Aorta (tissue), 5 donors: ENCODE measurements at regions not wholly inside any gene's neighbourhood (a gene's known extent, or its start where the extent isn't known, plus 50 kb on each side); places are given as distances from the start of the nearest gene placed in this dataset.

Experiments used
- ATAC-seq: fragments of 200-7000 bp; cut with Tn5 transposase; one replicate; pipeline ENCODE4 v1.9.1; 2022; ENCODE audit warnings: moderate library complexity; ENCODE audit not compliant: low FRiP score
- DNase-seq, 2 donors: peaks; one replicate each; pipeline ENCODE4 v3.0.0-alpha.2; 2020
- H3K27ac ChIP-seq, 2 donors: one replicate each; pipeline ENCODE4 v1.5.1; 2013; ENCODE audit warnings: low read length in 2 of 2, mild to moderate bottlenecking in 2 of 2, moderate library complexity in 2 of 2, control low read depth in 1 of 2, inconsistent platforms in 1 of 2, low read depth in 1 of 2
- H3K27me3 ChIP-seq, 2 donors: one replicate each; pipeline ENCODE4 v1.6.1; 2013; ENCODE audit warnings: control low read depth in 1 of 2, low read length in 1 of 2, mild to moderate bottlenecking in 1 of 2, moderate library complexity in 1 of 2; ENCODE audit not compliant: insufficient read depth in 2 of 2, control insufficient read depth in 1 of 2
- H3K36me3 ChIP-seq, 2 donors: one replicate each; pipeline ENCODE4 v1.6.1; 2013; ENCODE audit warnings: control low read depth in 1 of 2, low read length in 1 of 2, mild to moderate bottlenecking in 1 of 2; ENCODE audit not compliant: insufficient read depth in 2 of 2, control insufficient read depth in 1 of 2
- H3K4me1 ChIP-seq, 2 donors: one replicate each; pipeline ENCODE4 v1.6.1; 2013; ENCODE audit warnings: low read length in 2 of 2, control low read depth in 1 of 2, mild to moderate bottlenecking in 1 of 2, moderate library complexity in 1 of 2; ENCODE audit not compliant: insufficient read depth in 2 of 2, control insufficient read depth in 1 of 2
- H3K4me3 ChIP-seq, 2 donors: one replicate each; pipeline ENCODE4 v1.5.1; 2013; ENCODE audit warnings: low read length in 2 of 2, control low read depth in 1 of 2, mild to moderate bottlenecking in 1 of 2
- H3K9me3 ChIP-seq: one replicate; pipeline ENCODE4 v1.6.1; 2013; ENCODE audit warnings: mild to moderate bottlenecking, low read length; ENCODE audit not compliant: control insufficient read depth
- WGBS, 2 donors: extraction: QIAGEN DNeasy Blood & Tissue Kit; methylation state at CpG; one replicate each; pipeline ENCODE4 v1.1.7; 2013; 5-methylcytosine and 5-hydroxymethylcytosine counted together
- intact Hi-C, 2 donors: fragments of 100-400 bp; cut with DNase I; formaldehyde crosslinking; loops; one replicate each; pipeline versions ENCODE4 v1.14.2 to v1.15.0; 2022
- donor health status: healthy with polysubstance abuse.
- donor health status: Bipolar disorder and iron deficiency.
- donor health status: DM: no; HTN: no; CAD: no.
- donor health status: DM: no; HTN: no; CAD: no.
- donor health status: DM: yes; HTN: yes; CAD: no.

GRCh38 chr5:174235221-174236011 is 189.9 kb downstream of the NSG2 start:
- H3K27me3 ChIP-seq: no peaks in the 10 kb centered on the region
- DNase-seq (no peak), ATAC-seq (no peak)
- no peaks in the 10 kb centered on the region for H3K36me3 ChIP-seq
- intact Hi-C loops: no loop called here
- H3K4me3 ChIP-seq: no peak overlapping the region
- no peak overlapping the region for H3K27ac ChIP-seq
- H3K4me1 ChIP-seq: no peaks in the 10 kb centered on the region
- 87% methylated on average over 12 of the region's 12 CpGs for WGBS, 2 donors
- peaks cover 6% of the 10 kb centered on the region for H3K9me3 ChIP-seq

- no peak overlapping the region for H3K27ac ChIP-seq
- no peaks in the 10 kb centered on the region for H3K4me1 ChIP-seq
- whole genome bisulfite sequencing, 2 donors: 71 to 80% methylated on average over 5 of the region's 5 CpGs
- intact Hi-C loops: no loop called here
- no peak overlapping the region for H3K4me3 ChIP-seq
- DNase-seq (no peak), ATAC-seq (no peak)
- H3K27me3 ChIP-seq: no peaks in the 10 kb centered on the region
- H3K9me3 ChIP-seq: peaks cover 6% of the 10 kb centered on the region
- H3K36me3 ChIP-seq: no peaks in the 10 kb centered on the region
Observed at GRCh38 chr5:174236070-174236469, 190.6 kb downstream of the NSG2 start.

GRCh38 chr5:174239718-174240117 is 194.2 kb downstream of the NSG2 start:
- Histone ChIP-seq H3K36me3 (no peaks in the 10 kb centered on the region), H3K9me3 (peaks cover 6% of the 10 kb centered on the region), H3K4me1 (no peaks in the 10 kb centered on the region), H3K4me3 (no peak overlapping the region), H3K27me3 (no peaks in the 10 kb centered on the region), H3K27ac (no peak overlapping the region)
- 70 to 81% methylated on average over 4 of the region's 4 CpGs for WGBS, 2 donors
- DNase-seq (no peak), ATAC-seq (no peak)
- intact Hi-C loops: no loop called here

GRCh38 chr5:174242573-174242972 is 197.1 kb downstream of the NSG2 start:
- ATAC-seq (no peak), DNase-seq (no peak)
- Histone ChIP-seq H3K4me3 (no peak overlapping the region), H3K9me3 (peaks cover 6% of the 10 kb centered on the region), H3K27ac (no peak overlapping the region), H3K27me3 (no peaks in the 10 kb centered on the region), H3K4me1 (peaks cover 0 to 3% of the 10 kb centered on the region in 2 donors), H3K36me3 (no peaks in the 10 kb centered on the region)
- WGBS, 2 donors: 80 to 89% methylated on average over 3 of the region's 3 CpGs
- intact Hi-C loops: no loop called here

- intact Hi-C loops: no loop called here
- 88 to 90% methylated on average over 2 of the region's 2 CpGs for WGBS, 2 donors
- peaks cover 0 to 3% of the 10 kb centered on the region in 2 donors for H3K4me1 ChIP-seq
- H3K9me3 ChIP-seq: peaks cover 6% of the 10 kb centered on the region
- H3K36me3 ChIP-seq: no peaks in the 10 kb centered on the region
- no peak for DNase-seq
- ATAC-seq: no peak
- no peaks in the 10 kb centered on the region for H3K27me3 ChIP-seq
- no peak overlapping the region for H3K27ac ChIP-seq
- H3K4me3 ChIP-seq: no peak overlapping the region
Observed at GRCh38 chr5:174243904-174244303, 198.4 kb downstream of the NSG2 start.

GRCh38 chr5:174245516-174246075 is 200.1 kb downstream of the NSG2 start:
- H3K27me3 ChIP-seq: no peaks in the 10 kb centered on the region
- ATAC-seq: no peak
- whole genome bisulfite sequencing, 2 donors: 14 to 18% methylated on average over 8 of the region's 8 CpGs

GRCh38 chr5:174246743-174247142 is 201.2 kb downstream of the NSG2 start:
- Histone ChIP-seq H3K4me3 (no peak overlapping the region), H3K36me3 (no peaks in the 10 kb centered on the region), H3K27me3 (no peaks in the 10 kb centered on the region), H3K4me1 (peaks cover 0 to 3% of the 10 kb centered on the region in 2 donors), H3K9me3 (no peaks in the 10 kb centered on the region), H3K27ac (no peak overlapping the region)
- DNase-seq: no peak
- 89 to 92% methylated on average over 1 of the region's 1 CpG for WGBS, 2 donors
- intact Hi-C loops: no loop called here
- ATAC-seq: no peak

More at GRCh38 chr5:174245516-174246075, 200.1 kb downstream of the NSG2 start:
- no peak overlapping the region for H3K27ac ChIP-seq
- H3K36me3 ChIP-seq: no peaks in the 10 kb centered on the region
- H3K4me3 ChIP-seq: no peak overlapping the region
- no peaks in the 10 kb centered on the region for H3K9me3 ChIP-seq
- no peak for DNase-seq
- intact Hi-C loops: no loop called here
- H3K4me1 ChIP-seq: peaks cover 0 to 3% of the 10 kb centered on the region in 2 donors

- Histone ChIP-seq H3K36me3 (no peaks in the 10 kb centered on the region), H3K9me3 (no peaks in the 10 kb centered on the region), H3K27ac (no peak overlapping the region), H3K4me3 (no peak overlapping the region), H3K27me3 (no peaks in the 10 kb centered on the region), H3K4me1 (peaks cover 0 to 3% of the 10 kb centered on the region in 2 donors)
- 90% methylated on average over 9 of the region's 9 CpGs for WGBS, 2 donors
- ATAC-seq (no peak), DNase-seq (no peak)
- intact Hi-C loops: no loop called here
Observed at GRCh38 chr5:174247301-174247700, 201.8 kb downstream of the NSG2 start.
